Cardiac muscle cell (in vitro differentiated cells and primary cell): ENCODE measurements at regions not wholly inside any gene's neighbourhood (a gene's known extent, or its start where the extent isn't known, plus 50 kb on each side); places are given as distances from the start of the nearest gene placed in this dataset.
A peak's percentile ranks its signal among the peaks of the same experiment; 100 is the strongest.

Experiments
- DNase-seq, 2 donors: peaks; one replicate each; pipeline versions ENCODE4 v3.0.0 to v3.0.0-alpha.2; 2010 to 2017; ENCODE audit warnings: low read depth in 1 of 2, low spot score in 1 of 2
- H3K27ac ChIP-seq: fragments of 200-600 bp; sonication (generic); 2 replicates; pipeline ENCODE4 v1.5.1; 2016
- H3K27me3 ChIP-seq: fragments of 200-600 bp; sonication (generic); 2 replicates; pipeline ENCODE4 v1.6.0; 2016; ENCODE audit warnings: control low read depth
- H3K36me3 ChIP-seq: fragments of 200-600 bp; sonication (generic); 2 replicates; pipeline ENCODE4 v1.5.1; 2016; ENCODE audit warnings: control low read depth
- H3K4me1 ChIP-seq: fragments of 200-600 bp; sonication (generic); 2 replicates; pipeline ENCODE4 v1.8.1; 2017; ENCODE audit warnings: low read depth, mild to moderate bottlenecking, mixed run types
- H3K4me3 ChIP-seq: fragments of 200-600 bp; sonication (generic); 2 replicates; pipeline ENCODE4 v1.5.1; 2016; ENCODE audit warnings: mild to moderate bottlenecking
- H3K9me3 ChIP-seq: fragments of 200-600 bp; sonication (generic); 2 replicates; pipeline ENCODE4 v1.5.1; 2017; ENCODE audit warnings: low read depth, mild to moderate bottlenecking, control low read depth
- TF ChIP-seq, protein P1 (sequence below): IDR thresholded peaks from 2 replicates; pipeline ENCODE4 v1.5.1; 2012; ENCODE audit warnings: low read depth, mild to moderate bottlenecking, low read length

DNA sequence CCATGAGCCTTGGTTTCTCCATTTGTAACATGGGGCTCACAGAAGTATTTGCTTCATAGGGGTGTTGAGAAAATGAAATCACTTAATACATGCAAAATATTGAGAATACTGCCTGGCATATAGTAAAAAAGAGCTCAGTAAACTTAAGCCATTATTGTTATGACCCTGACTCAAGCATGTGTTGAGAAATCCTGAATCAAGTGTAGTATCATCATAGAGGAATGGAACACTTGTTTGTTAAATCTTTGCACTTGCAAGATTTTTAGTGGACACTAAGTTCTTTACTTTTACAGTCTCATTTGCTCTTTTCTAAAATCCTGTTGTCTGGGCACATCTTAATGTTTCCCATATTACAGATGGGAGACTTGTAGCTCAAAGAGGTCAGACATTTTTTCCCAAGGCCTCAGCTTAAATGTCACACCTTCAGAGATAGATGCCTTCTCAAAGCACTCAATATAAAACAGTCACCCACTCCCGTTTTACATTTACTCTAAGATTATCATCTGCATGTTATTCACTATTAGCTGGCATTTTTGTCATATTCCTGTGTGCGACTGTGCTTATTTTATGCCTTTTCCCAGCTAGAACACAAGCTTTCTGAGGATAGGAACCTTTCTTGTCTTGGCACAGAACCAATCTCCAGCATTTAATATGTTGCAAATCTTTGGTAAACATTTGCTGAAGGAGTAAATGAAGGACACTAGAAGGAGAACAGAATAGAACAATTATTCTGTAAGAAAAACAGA lies 250.0 kb upstream of the TNC start:
- Histone ChIP-seq H3K27me3 (no peaks in the 10 kb centered on the region), H3K4me3 (no peak overlapping the region), H3K9me3 (no peaks in the 10 kb centered on the region), H3K36me3 (no peaks in the 10 kb centered on the region), H3K4me1 (peaks cover 12% of the 10 kb centered on the region), H3K27ac (no peak overlapping the region)
- DNase-seq, result peak in 1 of 2 donors; percentile 4
- TF ChIP-seq, protein P1, sequence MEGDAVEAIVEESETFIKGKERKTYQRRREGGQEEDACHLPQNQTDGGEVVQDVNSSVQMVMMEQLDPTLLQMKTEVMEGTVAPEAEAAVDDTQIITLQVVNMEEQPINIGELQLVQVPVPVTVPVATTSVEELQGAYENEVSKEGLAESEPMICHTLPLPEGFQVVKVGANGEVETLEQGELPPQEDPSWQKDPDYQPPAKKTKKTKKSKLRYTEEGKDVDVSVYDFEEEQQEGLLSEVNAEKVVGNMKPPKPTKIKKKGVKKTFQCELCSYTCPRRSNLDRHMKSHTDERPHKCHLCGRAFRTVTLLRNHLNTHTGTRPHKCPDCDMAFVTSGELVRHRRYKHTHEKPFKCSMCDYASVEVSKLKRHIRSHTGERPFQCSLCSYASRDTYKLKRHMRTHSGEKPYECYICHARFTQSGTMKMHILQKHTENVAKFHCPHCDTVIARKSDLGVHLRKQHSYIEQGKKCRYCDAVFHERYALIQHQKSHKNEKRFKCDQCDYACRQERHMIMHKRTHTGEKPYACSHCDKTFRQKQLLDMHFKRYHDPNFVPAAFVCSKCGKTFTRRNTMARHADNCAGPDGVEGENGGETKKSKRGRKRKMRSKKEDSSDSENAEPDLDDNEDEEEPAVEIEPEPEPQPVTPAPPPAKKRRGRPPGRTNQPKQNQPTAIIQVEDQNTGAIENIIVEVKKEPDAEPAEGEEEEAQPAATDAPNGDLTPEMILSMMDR, result no peak

DNA sequence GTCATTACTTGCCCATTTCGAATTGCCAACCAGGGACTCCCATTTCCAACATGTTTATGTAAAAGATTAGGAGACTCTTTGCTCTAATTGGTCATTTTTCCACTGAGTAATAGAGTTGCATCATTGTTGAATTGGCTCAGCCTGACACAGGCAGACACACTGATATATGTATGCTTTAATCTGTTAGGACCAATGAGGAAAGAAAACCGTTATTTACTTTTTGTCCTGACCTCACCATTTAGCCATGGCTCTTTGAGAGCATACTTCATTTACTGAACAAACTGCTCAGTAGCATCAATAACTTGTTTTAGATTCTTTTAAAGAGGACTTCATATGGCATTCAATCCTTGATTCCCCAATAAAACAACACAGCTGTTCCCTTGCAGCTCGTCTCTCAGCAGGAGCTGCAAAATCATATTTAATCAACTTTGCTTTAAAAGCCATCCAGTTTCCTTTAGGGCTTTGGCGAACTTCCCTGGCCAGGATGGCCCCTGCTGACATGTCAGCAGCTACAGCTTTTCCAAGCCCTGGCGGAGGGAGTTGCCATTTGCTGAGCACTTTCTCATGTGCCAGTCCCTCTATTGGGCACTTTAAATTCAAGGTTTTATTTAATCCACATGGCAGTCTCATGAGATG lies 251.5 kb upstream of the TNC start:
- no peaks in the 10 kb centered on the region for H3K27me3 ChIP-seq
- no peak overlapping the region for H3K4me3 ChIP-seq
- DNase-seq, result peak in 1 of 2 donors; percentile 74
- H3K9me3 ChIP-seq, result no peaks in the 10 kb centered on the region
- H3K4me1 ChIP-seq, result peaks cover 12% of the 10 kb centered on the region
- no peaks in the 10 kb centered on the region for H3K36me3 ChIP-seq
- H3K27ac ChIP-seq, result no peak overlapping the region
- TF ChIP-seq, protein P1, result no peak

DNA sequence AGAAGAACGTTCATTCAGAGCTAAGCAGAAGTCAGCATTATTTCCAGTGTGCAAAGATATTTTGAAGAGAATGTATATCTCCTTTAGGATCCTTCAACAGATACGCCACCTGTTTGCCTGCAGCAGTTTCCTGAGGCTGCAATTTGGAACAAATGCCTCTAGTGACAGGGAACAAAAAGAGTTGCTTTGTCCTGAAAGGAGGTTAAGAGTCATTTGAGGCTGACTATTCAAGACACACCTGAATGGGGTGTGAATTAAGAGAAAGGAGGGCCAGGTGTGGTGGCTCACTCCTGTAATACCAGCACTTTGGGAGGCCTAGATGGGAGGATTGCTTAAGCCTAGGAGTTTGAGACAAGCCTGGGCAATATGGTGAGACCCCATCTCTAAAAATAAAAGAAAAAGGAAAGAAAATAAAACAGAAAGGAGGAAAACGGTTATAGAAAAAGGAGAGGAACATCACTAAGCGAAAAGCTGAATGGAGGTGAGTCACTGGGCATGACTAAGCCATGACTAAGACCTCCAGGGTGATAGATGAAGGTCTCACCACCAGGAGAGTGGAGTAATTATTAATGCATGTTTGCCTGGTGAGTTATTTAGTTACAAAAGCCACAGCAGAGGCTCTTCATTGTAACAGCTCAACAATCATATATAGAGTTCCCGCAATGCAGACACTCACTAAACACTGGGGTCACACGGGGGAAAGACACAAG lies 255.2 kb upstream of the TNC start:
- Histone ChIP-seq H3K27me3 (no peaks in the 10 kb centered on the region), H3K27ac (no peak overlapping the region), H3K9me3 (no peaks in the 10 kb centered on the region), H3K4me1 (no peaks in the 10 kb centered on the region), H3K36me3 (no peaks in the 10 kb centered on the region), H3K4me3 (no peak overlapping the region)
- TF ChIP-seq, protein P1, result no peak
- peak in 1 of 2 donors; percentile 89 for DNase-seq

DNA sequence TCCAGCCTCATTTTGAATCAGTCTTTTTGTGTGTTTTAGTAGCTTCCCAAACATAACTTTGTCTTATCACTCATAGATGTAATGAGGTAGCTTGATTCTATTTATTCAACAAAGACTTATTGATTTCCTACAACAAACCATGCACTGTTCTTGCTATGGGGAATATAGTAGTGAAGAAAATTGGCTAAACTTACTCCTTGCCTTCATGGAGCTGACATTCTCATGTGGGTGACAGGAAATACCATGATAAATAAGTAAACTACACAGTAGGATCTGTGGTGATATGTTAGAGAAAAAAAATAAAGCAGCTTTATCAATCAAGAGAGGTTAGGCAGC lies 255.7 kb upstream of the TNC start:
- Histone ChIP-seq H3K4me1 (no peaks in the 10 kb centered on the region), H3K9me3 (no peaks in the 10 kb centered on the region), H3K4me3 (no peak overlapping the region), H3K27ac (no peak overlapping the region), H3K36me3 (no peaks in the 10 kb centered on the region), H3K27me3 (no peaks in the 10 kb centered on the region)
- TF ChIP-seq, protein P1, result no peak
- DNase-seq, result peak in 1 of 2 donors; percentile 8

DNA sequence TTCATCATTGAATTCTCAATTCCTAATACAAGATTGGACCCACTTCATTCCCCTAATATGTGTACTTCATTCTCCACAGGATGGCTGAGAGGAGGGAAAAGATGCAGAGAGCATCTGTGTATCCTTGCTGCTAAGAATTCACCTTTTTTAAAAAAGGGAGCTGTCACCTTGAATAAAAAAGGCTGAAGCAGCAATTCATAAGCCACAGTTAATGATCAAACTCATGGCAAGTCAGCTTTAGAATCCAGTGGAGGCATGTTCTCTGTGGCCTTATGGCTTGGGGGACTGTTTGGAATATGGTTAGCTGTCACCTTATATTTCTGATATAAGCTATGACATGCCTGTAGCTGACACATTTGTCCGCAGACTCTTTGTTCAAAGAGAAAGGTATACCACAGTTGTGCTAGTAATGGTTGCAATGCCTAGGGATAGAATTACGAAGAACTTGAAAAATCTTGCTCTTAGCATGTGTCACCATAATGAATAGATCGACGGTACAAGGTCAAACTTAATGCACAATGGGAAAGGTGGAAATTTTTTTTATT lies 256.8 kb upstream of the TNC start:
- no peak overlapping the region for H3K27ac ChIP-seq
- no peak overlapping the region for H3K4me3 ChIP-seq
- TF ChIP-seq, protein P1, result no peak
- no peaks in the 10 kb centered on the region for H3K4me1 ChIP-seq
- H3K27me3 ChIP-seq, result no peaks in the 10 kb centered on the region
- no peaks in the 10 kb centered on the region for H3K9me3 ChIP-seq
- DNase-seq, result no peak
- no peaks in the 10 kb centered on the region for H3K36me3 ChIP-seq
